Endodermal cell (in vitro differentiated cells): ENCODE measurements at regions not wholly inside any gene's neighbourhood (a gene's known extent, or its start where the extent isn't known, plus 50 kb on each side); places are given as distances from the start of the nearest gene placed in this dataset.

Experiments
- DNase-seq: peaks from one replicate; pipeline ENCODE4 v3.0.0-alpha.2; 2017
- H3K27ac ChIP-seq: 2 replicates; pipeline ENCODE4 v1.5.1; 2013; ENCODE audit warnings: mild to moderate bottlenecking, low read depth, low read length, moderate library complexity
- H3K27me3 ChIP-seq: 2 replicates; pipeline ENCODE4 v1.6.1; 2013; ENCODE audit warnings: mild to moderate bottlenecking, low read length, moderate library complexity; ENCODE audit not compliant: insufficient read depth, control insufficient read depth, poor library complexity, severe bottlenecking
- H3K36me3 ChIP-seq: 2 replicates; pipeline ENCODE4 v1.7.0; 2013; ENCODE audit warnings: mild to moderate bottlenecking, low read length, moderate library complexity; ENCODE audit not compliant: control insufficient read depth, insufficient read depth
- H3K4me1 ChIP-seq: one replicate; pipeline ENCODE4 v1.7.0; 2013; ENCODE audit warnings: low read length; ENCODE audit not compliant: control insufficient read depth, insufficient read depth
- H3K4me3 ChIP-seq: 2 replicates; pipeline ENCODE4 v1.5.1; 2013; ENCODE audit warnings: mild to moderate bottlenecking, low read length, moderate library complexity
- H3K9ac ChIP-seq: 2 replicates; pipeline ENCODE4 v1.6.1; 2013; ENCODE audit warnings: mild to moderate bottlenecking, low read length, moderate library complexity; ENCODE audit not compliant: poor library complexity, severe bottlenecking; ENCODE audit errors: extremely low read depth
- H3K9me3 ChIP-seq: 2 replicates; pipeline ENCODE4 v1.6.1; 2013; ENCODE audit warnings: mild to moderate bottlenecking, low read length, moderate library complexity; ENCODE audit not compliant: control insufficient read depth
- H3K27ac Mint-ChIP-seq: 2 replicates; pipeline ENCODE4 v1.8.0; 2020; ENCODE audit warnings: mixed read lengths
- H3K27me3 Mint-ChIP-seq: 2 replicates; pipeline ENCODE4 v1.8.0; 2021; ENCODE audit warnings: mild to moderate bottlenecking, mixed read lengths; ENCODE audit not compliant: insufficient read depth
- H3K36me3 Mint-ChIP-seq: 2 replicates; pipeline ENCODE4 v1.8.0; 2020; ENCODE audit warnings: low read depth, mixed read lengths
- H3K4me1 Mint-ChIP-seq: 2 replicates; pipeline ENCODE4 v1.8.0; 2020; ENCODE audit warnings: mixed read lengths
- H3K4me3 Mint-ChIP-seq: 2 replicates; pipeline ENCODE4 v1.8.0; 2020; ENCODE audit warnings: mild to moderate bottlenecking, moderate library complexity, mixed read lengths
- H3K9me3 Mint-ChIP-seq: 2 replicates; pipeline ENCODE4 v1.8.0; 2020; ENCODE audit warnings: mild to moderate bottlenecking, mixed read lengths
- WGBS, 2 experiments: methylation state at CpG; one replicate each; pipeline versions ENCODE4 v1.1.5 to v1.1.7; 2013; ENCODE audit warnings: missing lambda C conversion rate in 2 of 2, mixed read lengths in 1 of 2; ENCODE audit not compliant: insufficient coverage in 1 of 2, insufficient read length in 1 of 2; 5-methylcytosine and 5-hydroxymethylcytosine counted together
- TF ChIP-seq, protein P1 (sequence below): fragments of 200-600 bp; sonication (generic); conservative IDR thresholded peaks from 2 replicates; pipeline ENCODE4 v1.5.0; 2021; ENCODE audit warnings: antibody characterized with exemption, mild to moderate bottlenecking

GRCh38 chr11:8812438-8812837 is 98.6 kb upstream of the AKIP1 start:
- H3K27ac ChIP-seq: no peak overlapping the region
- H3K36me3 ChIP-seq: peaks cover 13% of the 10 kb centered on the region
- peaks cover 39% of the 10 kb centered on the region for H3K4me1 ChIP-seq
- H3K9ac ChIP-seq: no peak overlapping the region
- DNase-seq: peak; percentile 48
- peaks cover 2% of the 10 kb centered on the region for H3K9me3 Mint-ChIP-seq
- no peak overlapping the region for H3K4me3 Mint-ChIP-seq
- WGBS, 2 experiments: 83 to 90% methylated on average over 1 to 3 of the region's 3 CpGs
- peaks cover 2% of the 10 kb centered on the region for H3K36me3 Mint-ChIP-seq
- H3K9me3 ChIP-seq: no peaks in the 10 kb centered on the region
- peaks cover 48% of the 10 kb centered on the region for H3K4me1 Mint-ChIP-seq
- no peaks in the 10 kb centered on the region for H3K27me3 Mint-ChIP-seq
- H3K27ac Mint-ChIP-seq: peak overlapping the region; percentile 29
- H3K27me3 ChIP-seq: no peaks in the 10 kb centered on the region
- TF ChIP-seq, protein P1, sequence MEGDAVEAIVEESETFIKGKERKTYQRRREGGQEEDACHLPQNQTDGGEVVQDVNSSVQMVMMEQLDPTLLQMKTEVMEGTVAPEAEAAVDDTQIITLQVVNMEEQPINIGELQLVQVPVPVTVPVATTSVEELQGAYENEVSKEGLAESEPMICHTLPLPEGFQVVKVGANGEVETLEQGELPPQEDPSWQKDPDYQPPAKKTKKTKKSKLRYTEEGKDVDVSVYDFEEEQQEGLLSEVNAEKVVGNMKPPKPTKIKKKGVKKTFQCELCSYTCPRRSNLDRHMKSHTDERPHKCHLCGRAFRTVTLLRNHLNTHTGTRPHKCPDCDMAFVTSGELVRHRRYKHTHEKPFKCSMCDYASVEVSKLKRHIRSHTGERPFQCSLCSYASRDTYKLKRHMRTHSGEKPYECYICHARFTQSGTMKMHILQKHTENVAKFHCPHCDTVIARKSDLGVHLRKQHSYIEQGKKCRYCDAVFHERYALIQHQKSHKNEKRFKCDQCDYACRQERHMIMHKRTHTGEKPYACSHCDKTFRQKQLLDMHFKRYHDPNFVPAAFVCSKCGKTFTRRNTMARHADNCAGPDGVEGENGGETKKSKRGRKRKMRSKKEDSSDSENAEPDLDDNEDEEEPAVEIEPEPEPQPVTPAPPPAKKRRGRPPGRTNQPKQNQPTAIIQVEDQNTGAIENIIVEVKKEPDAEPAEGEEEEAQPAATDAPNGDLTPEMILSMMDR: peak; percentile 20
- no peak overlapping the region for H3K4me3 ChIP-seq

DNA sequence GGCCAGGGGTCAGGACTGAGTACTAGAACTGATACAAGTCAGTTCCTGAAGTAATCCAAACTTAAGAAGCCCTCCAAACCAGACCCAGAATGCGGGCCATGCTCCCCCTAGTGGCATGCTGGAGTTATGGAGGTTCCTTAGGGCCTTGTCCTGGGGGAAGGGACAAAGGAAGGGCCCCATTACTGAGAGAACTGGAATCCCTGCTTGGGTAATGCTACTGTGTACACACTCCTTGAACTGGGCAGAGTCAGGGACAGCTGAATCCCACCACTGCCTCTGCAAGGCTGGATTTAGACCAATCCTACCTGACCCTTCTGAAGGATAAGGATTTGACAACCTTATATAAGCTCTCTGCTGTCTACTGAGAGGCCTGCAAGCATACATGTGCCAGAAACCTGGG is 97.3 kb upstream of the AKIP1 start:
- Histone ChIP-seq H3K4me3 (no peak overlapping the region), H3K9ac (peak overlapping the region; percentile 58), H3K9me3 (no peaks in the 10 kb centered on the region), H3K27ac (peak overlapping the region; percentile 34), H3K27me3 (no peaks in the 10 kb centered on the region), H3K36me3 (peaks cover 8% of the 10 kb centered on the region), H3K4me1 (peaks cover 31% of the 10 kb centered on the region)
- Mint-ChIP-seq H3K27ac (no peak overlapping the region), H3K4me3 (no peak overlapping the region), H3K9me3 (peaks cover 8% of the 10 kb centered on the region), H3K4me1 (peaks cover 41% of the 10 kb centered on the region), H3K36me3 (peaks cover 6% of the 10 kb centered on the region), H3K27me3 (no peaks in the 10 kb centered on the region)
- TF ChIP-seq, protein P1: peak; percentile 97
- DNase-seq: peak; percentile 96
- WGBS, 2 experiments: 0% methylated on average over 1 of the region's 1 CpG

- DNase-seq: peak; percentile 63
- H3K9ac ChIP-seq: peak overlapping the region; percentile 58
- no peak overlapping the region for H3K4me3 ChIP-seq
- H3K9me3 ChIP-seq: no peaks in the 10 kb centered on the region
- WGBS, 2 experiments: 60 to 73% methylated on average over 3 to 4 of the region's 4 CpGs
- peaks cover 6% of the 10 kb centered on the region for H3K36me3 Mint-ChIP-seq
- peaks cover 27% of the 10 kb centered on the region for H3K4me1 ChIP-seq
- peaks cover 35% of the 10 kb centered on the region for H3K4me1 Mint-ChIP-seq
- no peaks in the 10 kb centered on the region for H3K27me3 Mint-ChIP-seq
- H3K27me3 ChIP-seq: no peaks in the 10 kb centered on the region
- no peak overlapping the region for H3K27ac Mint-ChIP-seq
- TF ChIP-seq, protein P1: no peak
- H3K4me3 Mint-ChIP-seq: no peak overlapping the region
- no peak overlapping the region for H3K27ac ChIP-seq
- peaks cover 2% of the 10 kb centered on the region for H3K36me3 ChIP-seq
- H3K9me3 Mint-ChIP-seq: peaks cover 8% of the 10 kb centered on the region
These were observed 96.6 kb upstream of the AKIP1 start for GRCh38 chr11:8814209-8814922.
